Keratinocyte (primary cell): ENCODE measurements at regions not wholly inside any gene's neighbourhood (a gene's known extent, or its start where the extent isn't known, plus 50 kb on each side); places are given as distances from the start of the nearest gene placed in this dataset.

Source experiments
- DNase-seq: peaks from one replicate; pipeline ENCODE4 v3.0.0-alpha.2; 2011; ENCODE audit warnings: low read depth, missing footprints, low spot score
- FAIRE-seq: peaks from 2 replicates; lab custom pipeline; 2011; peaks lifted over from hg19 to GRCh38; lab: Jason Lieb, UNC
- H2AFZ ChIP-seq: 2 replicates; pipeline ENCODE4 v1.6.0; 2012; ENCODE audit warnings: low read length, control low read depth, inconsistent platforms; ENCODE audit not compliant: control insufficient read depth
- H3K27ac ChIP-seq: 2 replicates; pipeline ENCODE4 v1.5.1; 2011; ENCODE audit warnings: low read length; ENCODE audit not compliant: control insufficient read depth, insufficient read depth
- H3K27me3 ChIP-seq: 3 replicates; pipeline ENCODE4 v1.6.0; 2011; ENCODE audit warnings: low read length; ENCODE audit not compliant: control insufficient read depth, insufficient read depth; ENCODE audit errors: extremely low read depth
- H3K36me3 ChIP-seq, 2 experiments: 2 replicates in 1 of 2; 3 replicates in 1 of 2; pipeline ENCODE4 v1.5.1; 2011; ENCODE audit warnings: low read length in 2 of 2, mild to moderate bottlenecking in 1 of 2; ENCODE audit not compliant: control insufficient read depth in 2 of 2, insufficient read depth in 2 of 2; ENCODE audit errors: extremely low read depth in 1 of 2
- H3K4me1 ChIP-seq: 3 replicates; pipeline ENCODE4 v1.5.1; 2011; ENCODE audit warnings: low read length; ENCODE audit not compliant: control insufficient read depth, insufficient read depth; ENCODE audit errors: extremely low read depth
- H3K4me2 ChIP-seq: 3 replicates; pipeline ENCODE4 v1.6.0; 2011; ENCODE audit warnings: low read depth, low read length; ENCODE audit not compliant: control insufficient read depth, insufficient read depth; ENCODE audit errors: extremely low read depth
- H3K4me3 ChIP-seq, 3 experiments: fragments of 200-600 bp in 1 of 3; sonication (generic) in 1 of 3; 2 replicates in 2 of 3; 3 replicates in 1 of 3; pipeline ENCODE4 v1.5.1; 2011 to 2016; ENCODE audit warnings: low read length in 3 of 3, mild to moderate bottlenecking in 3 of 3, control low read depth in 2 of 3, inconsistent platforms in 1 of 3, low read depth in 1 of 3, mixed read lengths in 1 of 3, mixed run types in 1 of 3, moderate library complexity in 1 of 3; ENCODE audit not compliant: control insufficient read depth in 2 of 3, insufficient read depth in 2 of 3; ENCODE audit errors: extremely low read depth in 1 of 3
- H3K79me2 ChIP-seq: 2 replicates; pipeline ENCODE4 v1.6.0; 2012; ENCODE audit warnings: low read length; ENCODE audit not compliant: control insufficient read depth, insufficient read depth
- H3K9ac ChIP-seq: 3 replicates; pipeline ENCODE4 v1.6.0; 2011; ENCODE audit warnings: low read length; ENCODE audit not compliant: control insufficient read depth, insufficient read depth; ENCODE audit errors: extremely low read depth
- H3K9me1 ChIP-seq: 3 replicates; pipeline ENCODE4 v1.6.0; 2011; ENCODE audit warnings: low read length; ENCODE audit not compliant: control insufficient read depth, insufficient read depth; ENCODE audit errors: extremely low read depth
- H3K9me3 ChIP-seq: 2 replicates; pipeline ENCODE4 v1.5.1; 2012; ENCODE audit warnings: low read depth, low read length; ENCODE audit not compliant: control insufficient read depth
- H4K20me1 ChIP-seq: 3 replicates; pipeline ENCODE4 v1.6.0; 2011; ENCODE audit warnings: low read length; ENCODE audit not compliant: control insufficient read depth, insufficient read depth; ENCODE audit errors: extremely low read depth
- CTCF ChIP-seq, 3 experiments: IDR thresholded peaks in 1 of 3; conservative IDR thresholded peaks in 1 of 3; optimal IDR thresholded peaks in 1 of 3; 2 replicates in 2 of 3; 3 replicates in 1 of 3; pipeline versions ENCODE3 to v1.5.1; 2011; ENCODE audit warnings: low read length in 3 of 3, mild to moderate bottlenecking in 3 of 3, moderate library complexity in 2 of 3, control low read depth in 1 of 3, inconsistent platforms in 1 of 3; ENCODE audit not compliant: insufficient read depth in 2 of 3; ENCODE audit errors: extremely low read depth in 1 of 3
- EZH2 ChIP-seq: IDR thresholded peaks from one replicate; pipeline ENCODE4 v1.6.1; 2012; ENCODE audit warnings: inconsistent platforms, mild to moderate bottlenecking, low read length, moderate library complexity
- dilution Hi-C: fragments of 300-500 bp; cut with MboI; formaldehyde crosslinking; loops from one replicate; pipeline ENCODE4 v1.7.0; 2020; ENCODE audit warnings: low sequenced_read_pairs; ENCODE audit not compliant: extremely low pct_ligation_motif_present

DNA sequence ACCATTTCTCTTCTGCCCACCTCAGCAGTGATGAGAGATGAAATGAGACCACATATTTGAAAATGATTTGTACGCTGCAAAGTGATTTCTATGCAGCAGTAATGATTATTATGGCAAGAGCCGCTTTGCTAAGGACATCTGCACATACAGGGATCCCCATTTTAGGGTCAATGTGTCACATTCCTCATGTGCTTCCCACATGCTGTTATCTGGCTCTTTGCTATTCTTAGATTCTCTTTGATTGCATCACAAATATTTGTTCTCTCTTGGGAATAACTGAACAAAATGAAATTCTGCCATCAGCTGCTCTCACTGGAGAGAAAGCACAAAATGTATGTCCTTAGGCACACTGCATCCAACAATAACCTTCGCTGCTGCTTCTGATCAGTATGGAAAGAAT is 209.5 kb upstream of the IPO5 start:
- FAIRE-seq: no peak
- Histone ChIP-seq H3K27ac (no peak overlapping the region), H2AFZ (no peak overlapping the region), H3K9ac (no peak overlapping the region), H3K9me3 (no peaks in the 10 kb centered on the region), H3K36me3 (no peaks in the 10 kb centered on the region), H3K79me2 (no peaks in the 10 kb centered on the region), H3K4me2 (no peak overlapping the region), H3K9me1 (no peaks in the 10 kb centered on the region), H3K27me3 (no peaks in the 10 kb centered on the region), H3K4me3 (no peak overlapping the region), H4K20me1 (no peaks in the 10 kb centered on the region), H3K4me1 (no peaks in the 10 kb centered on the region)
- dilution Hi-C loops: no loop called here
- no peak for DNase-seq
- TF ChIP-seq CTCF (optimal IDR thresholded peaks at IDR 0.05 in 1 of 3, IDR thresholded peaks at IDR 0.05 in 1 of 3, conservative IDR thresholded peaks at IDR 0.05 in 1 of 3; ENCODE audit: extremely low read depth in 1 of 3, insufficient read depth in 2 of 3, low read length in 3 of 3) (no peak), EZH2 (no peak)

DNA sequence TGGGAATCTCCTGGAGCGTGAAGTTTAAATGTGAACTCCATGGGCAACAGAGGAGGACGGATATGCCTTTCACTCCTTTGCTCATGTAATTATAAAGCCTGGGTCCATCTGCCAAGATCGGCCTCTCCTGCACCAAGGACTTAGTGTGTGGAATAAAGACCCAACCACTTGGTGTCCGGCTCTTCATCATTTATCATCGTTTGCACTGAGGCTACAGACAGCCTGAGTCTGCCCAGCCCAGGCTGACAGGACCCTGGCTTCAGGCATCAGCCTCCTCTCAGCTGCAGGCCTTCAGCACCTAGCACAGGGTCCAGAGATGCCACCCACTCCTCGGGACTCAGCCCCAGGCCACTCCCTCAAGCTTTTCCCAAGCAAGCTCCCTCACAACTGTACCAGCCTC is 206.8 kb upstream of the IPO5 start:
- H2AFZ ChIP-seq: no peak overlapping the region
- H3K9ac ChIP-seq: no peak overlapping the region
- H3K4me3 ChIP-seq: no peak overlapping the region
- H3K79me2 ChIP-seq: no peaks in the 10 kb centered on the region
- TF ChIP-seq CTCF (optimal IDR thresholded peaks at IDR 0.05 in 1 of 3, IDR thresholded peaks at IDR 0.05 in 1 of 3, conservative IDR thresholded peaks at IDR 0.05 in 1 of 3; ENCODE audit: extremely low read depth in 1 of 3, insufficient read depth in 2 of 3, low read length in 3 of 3) (no peak), EZH2 (no peak)
- no peaks in the 10 kb centered on the region for H3K9me3 ChIP-seq
- FAIRE-seq (no peak), DNase-seq (no peak)
- no peaks in the 10 kb centered on the region for H3K4me1 ChIP-seq
- no peaks in the 10 kb centered on the region for H4K20me1 ChIP-seq
- no peak overlapping the region for H3K27ac ChIP-seq
- H3K36me3 ChIP-seq: no peaks in the 10 kb centered on the region
- H3K4me2 ChIP-seq: no peak overlapping the region
- H3K27me3 ChIP-seq: no peaks in the 10 kb centered on the region
- H3K9me1 ChIP-seq: no peaks in the 10 kb centered on the region
- dilution Hi-C loops: no loop called here
